IMR-90 (cell line): ENCODE measurements at regions not wholly inside any gene's neighbourhood (a gene's known extent, or its start where the extent isn't known, plus 50 kb on each side); places are given as distances from the start of the nearest gene placed in this dataset.

Source experiments
- ATAC-seq: fragments of 200-7000 bp; cut with Tn5 transposase; 2 replicates; pipeline ENCODE4 v1.9.1; 2020; ENCODE audit warnings: low read depth, mild to moderate bottlenecking, moderate library complexity
- BruUV-seq: library from RNA; stranded (reverse); fragments of 400-500 nt; replicated peaks from 2 replicates; lab custom pipeline; 2021; lab: Mats Ljungman, UMichigan
- CTCF ChIA-PET: fragments of 300-600 bp; formaldehyde crosslinking; extraction: SDS; loops from one replicate; lab custom pipeline; 2021; ENCODE audit warnings: antibody characterized with exemption; lab: Yijun Ruan, JAX
- POLR2A ChIA-PET: fragments of 300-600 bp; sonication (Branson Sonifier 250); formaldehyde crosslinking; loops from one replicate; lab custom pipeline; 2022; ENCODE audit warnings: antibody characterized with exemption; ENCODE audit not compliant: unreplicated experiment; lab: Charles Lee
- DNase-seq: peaks from one replicate; pipeline ENCODE4 v3.0.0; 2013
- H2AFZ ChIP-seq: replicated peaks from 2 replicates; pipeline ENCODE3; 2013; ENCODE audit warnings: low read length, mild to moderate bottlenecking; ENCODE audit not compliant: poor library complexity
- H2AK5ac ChIP-seq: 2 replicates; pipeline ENCODE4 v1.6.1; 2013; ENCODE audit warnings: low read depth, low read length, inconsistent platforms
- H2AK9ac ChIP-seq: replicated peaks from 2 replicates; pipeline ENCODE3; 2013; ENCODE audit warnings: mild to moderate bottlenecking, low read depth, low read length, moderate library complexity; ENCODE audit not compliant: poor library complexity
- H2BK120ac ChIP-seq: 2 replicates; pipeline ENCODE4 v1.6.1; 2013; ENCODE audit warnings: low read depth, low read length, inconsistent platforms
- H2BK15ac ChIP-seq: 3 replicates; pipeline ENCODE4 v1.6.1; 2013; ENCODE audit warnings: low read depth, low read length, inconsistent platforms
- H2BK20ac ChIP-seq: 2 replicates; pipeline ENCODE4 v1.6.1; 2013; ENCODE audit warnings: low read depth, mild to moderate bottlenecking, inconsistent platforms, low read length, moderate library complexity
- H2BK5ac ChIP-seq: 2 replicates; pipeline ENCODE4 v1.6.1; 2013; ENCODE audit warnings: mild to moderate bottlenecking, low read depth, low read length, inconsistent platforms; ENCODE audit not compliant: poor library complexity, severe bottlenecking
- H3K14ac ChIP-seq: replicated peaks from 2 replicates; pipeline ENCODE4 v1.6.1; 2013; ENCODE audit warnings: low read depth, low read length, inconsistent platforms
- H3K18ac ChIP-seq: 2 replicates; pipeline ENCODE4 v1.6.1; 2013; ENCODE audit warnings: low read depth, low read length, control low read depth
- H3K23ac ChIP-seq: 2 replicates; pipeline ENCODE4 v1.6.1; 2013; ENCODE audit warnings: low read depth, low read length, inconsistent platforms
- H3K27ac ChIP-seq: 2 replicates; pipeline ENCODE4 v1.5.1; 2013; ENCODE audit warnings: mild to moderate bottlenecking, control low read depth, low read length; ENCODE audit not compliant: insufficient read depth
- H3K27me3 ChIP-seq: 2 replicates; pipeline ENCODE4 v1.6.1; 2013; ENCODE audit warnings: low read length; ENCODE audit not compliant: control insufficient read depth, insufficient read depth
- H3K36me3 ChIP-seq: 2 replicates; pipeline ENCODE4 v1.6.1; 2013; ENCODE audit warnings: low read length, mixed read lengths; ENCODE audit not compliant: control insufficient read depth, insufficient read depth
- H3K4ac ChIP-seq: 2 replicates; pipeline ENCODE4 v1.6.1; 2013; ENCODE audit warnings: low read depth, low read length, inconsistent platforms
- H3K4me1 ChIP-seq: 2 replicates; pipeline ENCODE4 v1.6.1; 2013; ENCODE audit warnings: low read length, mixed read lengths; ENCODE audit not compliant: control insufficient read depth, insufficient read depth
- H3K4me2 ChIP-seq: 2 replicates; pipeline ENCODE4 v1.6.1; 2013; ENCODE audit warnings: low read depth, mild to moderate bottlenecking, control low read depth, low read length, moderate library complexity
- H3K4me3 ChIP-seq: 2 replicates; pipeline ENCODE4 v1.5.1; 2013; ENCODE audit warnings: low read depth, mild to moderate bottlenecking, control low read depth, low read length, moderate library complexity; ENCODE audit not compliant: insufficient read depth
- H3K56ac ChIP-seq: 2 replicates; pipeline ENCODE4 v1.6.1; 2013; ENCODE audit warnings: low read length, inconsistent platforms; ENCODE audit not compliant: insufficient read depth; ENCODE audit errors: extremely low read depth
- H3K79me1 ChIP-seq, 2 experiments: 2 replicates each; pipeline ENCODE4 v1.6.1; 2013; ENCODE audit warnings: low read length in 2 of 2, inconsistent platforms in 1 of 2, low read depth in 1 of 2
- H3K9ac ChIP-seq: 2 replicates; pipeline ENCODE4 v1.6.1; 2013; ENCODE audit warnings: low read depth, low read length, control low read depth
- H3K9me1 ChIP-seq: 2 replicates; pipeline ENCODE4 v1.6.1; 2013; ENCODE audit warnings: low read length, inconsistent platforms; ENCODE audit not compliant: insufficient read depth
- H3K9me3 ChIP-seq: 2 replicates; pipeline ENCODE4 v1.6.1; 2013; ENCODE audit warnings: low read length; ENCODE audit not compliant: control insufficient read depth, insufficient read depth
- H4K20me1 ChIP-seq: 2 replicates; pipeline ENCODE4 v1.6.1; 2013; ENCODE audit warnings: low read length, inconsistent platforms; ENCODE audit not compliant: insufficient read depth
- H4K5ac ChIP-seq: 2 replicates; pipeline ENCODE4 v1.6.1; 2013; ENCODE audit warnings: mild to moderate bottlenecking, low read depth, low read length, control low read depth
- H4K8ac ChIP-seq, 2 experiments: 2 replicates each; pipeline ENCODE4 v1.6.1; 2013; ENCODE audit warnings: low read depth in 2 of 2, low read length in 2 of 2, control low read depth in 1 of 2, inconsistent platforms in 1 of 2
- H4K91ac ChIP-seq: 2 replicates; pipeline ENCODE4 v1.6.1; 2013; ENCODE audit warnings: low read depth, low read length, inconsistent platforms; ENCODE audit not compliant: insufficient read depth
- FOS ChIP-seq: fragments of 150-350 bp; IDR thresholded peaks from 2 replicates; pipeline ENCODE4 v1.6.1; 2016; ENCODE audit warnings: low read depth, low read length
- MAFK ChIP-seq: IDR thresholded peaks from 2 replicates; pipeline ENCODE4 v1.6.1; 2012; ENCODE audit warnings: low read depth, low read length, improper control_type of control experiment
- MAZ ChIP-seq: IDR thresholded peaks from 2 replicates; pipeline ENCODE4 v1.6.1; 2012; ENCODE audit warnings: low read depth, mild to moderate bottlenecking, low read length, improper control_type of control experiment, moderate library complexity, borderline replicate concordance
- MXI1 ChIP-seq: IDR thresholded peaks from 2 replicates; pipeline ENCODE4 v1.6.1; 2012; ENCODE audit warnings: low read depth, mild to moderate bottlenecking, low read length, moderate library complexity, borderline replicate concordance
- NFE2L2 ChIP-seq: fragments of 150-350 bp; IDR thresholded peaks from 2 replicates; pipeline ENCODE4 v1.6.1; 2016; ENCODE audit warnings: low read depth, mild to moderate bottlenecking, low read length
- POLR2A ChIP-seq: IDR thresholded peaks from 2 replicates; pipeline ENCODE4 v1.6.1; 2012; ENCODE audit warnings: mild to moderate bottlenecking, low read depth, low read length
- RAD21 ChIP-seq: IDR thresholded peaks from 2 replicates; pipeline ENCODE4 v1.6.1; 2012; ENCODE audit warnings: low read length, improper control_type of control experiment
- RCOR1 ChIP-seq: IDR thresholded peaks from 2 replicates; pipeline ENCODE4 v1.6.1; 2012; ENCODE audit warnings: mild to moderate bottlenecking, low read length, improper control_type of control experiment; ENCODE audit not compliant: insufficient replicate concordance
- RFX5 ChIP-seq: IDR thresholded peaks from 2 replicates; pipeline ENCODE4 v1.8.0; 2012; ENCODE audit warnings: low read depth, mild to moderate bottlenecking, low read length, moderate library complexity
- WGBS, 2 experiments: methylation state at CpG; one replicate each; pipeline versions ENCODE4 v1.1.5 to v1.1.7; 2013; ENCODE audit warnings: missing lambda C conversion rate in 2 of 2; ENCODE audit not compliant: insufficient read length in 1 of 2; ENCODE audit errors: extremely low coverage in 2 of 2; 5-methylcytosine and 5-hydroxymethylcytosine counted together
- dilution Hi-C: fragments of 300-500 bp; cut with HindIII; formaldehyde crosslinking; loops from one replicate; pipeline ENCODE4 v1.14.3; 2018; ENCODE audit warnings: low sequenced_read_pairs; ENCODE audit not compliant: unreplicated experiment
- in situ Hi-C: fragments of 300-500 bp; cut with MboI; formaldehyde crosslinking; loops from 3 replicates; pipeline ENCODE4 v1.14.3; 2019; ENCODE audit warnings: low sequenced_read_pairs, inconsistent platforms, mixed read lengths
- intact Hi-C: fragments of 100-400 bp; cut with micrococcal nuclease; formaldehyde crosslinking; loops from 2 replicates; pipeline ENCODE4 v1.10.0; 2022
- TF ChIP-seq, protein P1 (sequence below): fragments of 150-350 bp; IDR thresholded peaks from 2 replicates; pipeline ENCODE4 v1.6.1; 2016; ENCODE audit warnings: low read depth, mild to moderate bottlenecking, low read length, moderate library complexity, borderline replicate concordance
- TF ChIP-seq, protein P2 (sequence below): conservative IDR thresholded peaks from 2 replicates; pipeline ENCODE4 v1.5.1; 2012; ENCODE audit warnings: mild to moderate bottlenecking, low read depth, low read length, improper control_type of control experiment

DNA sequence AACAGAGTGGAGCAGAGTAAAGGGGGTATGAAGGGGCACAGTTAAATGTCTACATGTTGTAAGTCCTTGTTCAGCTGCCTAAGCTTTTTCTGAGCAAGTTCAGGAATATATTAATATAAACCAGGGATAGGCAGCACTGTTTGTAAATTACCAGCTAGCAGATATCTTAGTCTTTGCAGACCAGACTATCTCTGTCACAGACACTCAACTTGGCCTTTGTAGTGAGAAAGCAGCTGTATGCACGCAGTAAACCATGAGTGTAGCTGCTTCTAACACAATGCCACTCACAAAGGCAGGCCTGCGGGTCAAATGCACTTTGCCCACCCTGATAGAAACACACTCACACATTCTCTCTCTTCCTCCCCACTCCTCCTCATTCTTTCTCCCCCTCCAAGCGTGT lies 1016.9 kb downstream of the UQCRFS1 start:
- H3K27me3 ChIP-seq, result no peaks in the 10 kb centered on the region
- ChIA-PET POLR2A (no interaction called here), CTCF (no interaction called here)
- no TSS peak for BruUV-seq
- in situ Hi-C loops, result no loop called here
- H4K91ac ChIP-seq, result no peak overlapping the region
- no peak overlapping the region for H2BK5ac ChIP-seq
- H2BK15ac ChIP-seq, result no peak overlapping the region
- no peaks in the 10 kb centered on the region for H3K4me1 ChIP-seq
- H2BK120ac ChIP-seq, result no peak overlapping the region
- no peak overlapping the region for H2AK9ac ChIP-seq
- no peak for ATAC-seq
- no peak overlapping the region for H2AK5ac ChIP-seq
- H3K36me3 ChIP-seq, result no peaks in the 10 kb centered on the region
- H3K79me1 ChIP-seq, result no peaks in the 10 kb centered on the region
- H3K9ac ChIP-seq, result no peak overlapping the region
- TF ChIP-seq RCOR1 (no peak), MAFK (no peak), RAD21 (no peak), RFX5 (no peak), NFE2L2 (no peak), POLR2A (no peak), MAZ (no peak), FOS (no peak), MXI1 (no peak)
- TF ChIP-seq, protein P1, sequence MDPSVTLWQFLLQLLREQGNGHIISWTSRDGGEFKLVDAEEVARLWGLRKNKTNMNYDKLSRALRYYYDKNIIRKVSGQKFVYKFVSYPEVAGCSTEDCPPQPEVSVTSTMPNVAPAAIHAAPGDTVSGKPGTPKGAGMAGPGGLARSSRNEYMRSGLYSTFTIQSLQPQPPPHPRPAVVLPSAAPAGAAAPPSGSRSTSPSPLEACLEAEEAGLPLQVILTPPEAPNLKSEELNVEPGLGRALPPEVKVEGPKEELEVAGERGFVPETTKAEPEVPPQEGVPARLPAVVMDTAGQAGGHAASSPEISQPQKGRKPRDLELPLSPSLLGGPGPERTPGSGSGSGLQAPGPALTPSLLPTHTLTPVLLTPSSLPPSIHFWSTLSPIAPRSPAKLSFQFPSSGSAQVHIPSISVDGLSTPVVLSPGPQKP, result no peak
- TF ChIP-seq, protein P2, sequence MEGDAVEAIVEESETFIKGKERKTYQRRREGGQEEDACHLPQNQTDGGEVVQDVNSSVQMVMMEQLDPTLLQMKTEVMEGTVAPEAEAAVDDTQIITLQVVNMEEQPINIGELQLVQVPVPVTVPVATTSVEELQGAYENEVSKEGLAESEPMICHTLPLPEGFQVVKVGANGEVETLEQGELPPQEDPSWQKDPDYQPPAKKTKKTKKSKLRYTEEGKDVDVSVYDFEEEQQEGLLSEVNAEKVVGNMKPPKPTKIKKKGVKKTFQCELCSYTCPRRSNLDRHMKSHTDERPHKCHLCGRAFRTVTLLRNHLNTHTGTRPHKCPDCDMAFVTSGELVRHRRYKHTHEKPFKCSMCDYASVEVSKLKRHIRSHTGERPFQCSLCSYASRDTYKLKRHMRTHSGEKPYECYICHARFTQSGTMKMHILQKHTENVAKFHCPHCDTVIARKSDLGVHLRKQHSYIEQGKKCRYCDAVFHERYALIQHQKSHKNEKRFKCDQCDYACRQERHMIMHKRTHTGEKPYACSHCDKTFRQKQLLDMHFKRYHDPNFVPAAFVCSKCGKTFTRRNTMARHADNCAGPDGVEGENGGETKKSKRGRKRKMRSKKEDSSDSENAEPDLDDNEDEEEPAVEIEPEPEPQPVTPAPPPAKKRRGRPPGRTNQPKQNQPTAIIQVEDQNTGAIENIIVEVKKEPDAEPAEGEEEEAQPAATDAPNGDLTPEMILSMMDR, result no peak
- no peak overlapping the region for H3K4me2 ChIP-seq
- no peak overlapping the region for H4K8ac ChIP-seq
- no peak overlapping the region for H3K27ac ChIP-seq
- H3K14ac ChIP-seq, result no peak overlapping the region
- no peak overlapping the region for H3K18ac ChIP-seq
- H3K56ac ChIP-seq, result no peak overlapping the region
- no peak overlapping the region for H2BK20ac ChIP-seq
- no peak overlapping the region for H3K4ac ChIP-seq
- no peak overlapping the region for H4K5ac ChIP-seq
- H3K23ac ChIP-seq, result no peak overlapping the region
- no CpG with 5 or more reads among the region's 3 CpGs for WGBS, 2 experiments
- intact Hi-C loops, result no loop called here
- no peak for DNase-seq
- H3K9me3 ChIP-seq, result peaks cover 54% of the 10 kb centered on the region
- no peak overlapping the region for H2AFZ ChIP-seq
- no peaks in the 10 kb centered on the region for H3K9me1 ChIP-seq
- dilution Hi-C loops, result no loop called here
- no peaks in the 10 kb centered on the region for H4K20me1 ChIP-seq
- no peak overlapping the region for H3K4me3 ChIP-seq
